NOMO-1 treated with dmso at 0.1 percent for 144 hours (cell line): ENCODE measurements at regions not wholly inside any gene's neighbourhood (a gene's known extent, or its start where the extent isn't known, plus 50 kb on each side); places are given as distances from the start of the nearest gene placed in this dataset.

Source experiments
- DNase-seq: peaks from one replicate; lab custom pipeline; 2025; ENCODE audit not compliant: unreplicated experiment; lab: John Stamatoyannopoulos, UW

- DNase-seq: peak; percentile 78
Measured at GRCh38 chr2:111219285-111219684, 98.6 kb downstream of the BCL2L11 start.

GRCh38 chr2:111219734-111220505 lies 99.2 kb downstream of the BCL2L11 start:
- DNase-seq: no peak

DNA sequence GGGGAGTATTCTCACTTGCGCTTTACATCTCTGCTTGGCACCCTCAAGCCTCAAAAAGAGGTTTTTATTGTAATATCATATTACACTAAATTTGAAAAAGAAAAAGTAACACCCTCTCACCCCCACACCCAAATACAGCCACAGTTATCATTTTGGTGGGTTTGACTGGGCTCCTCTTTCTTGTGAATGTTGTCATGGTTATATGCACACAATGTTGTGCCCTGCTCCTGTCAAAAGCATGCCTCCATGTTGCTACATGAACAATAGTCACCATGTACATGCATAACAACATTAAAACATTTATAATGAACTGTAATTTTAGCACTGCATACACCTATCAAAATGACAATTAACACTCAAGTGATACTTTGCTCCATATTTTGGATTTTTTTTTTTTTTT lies 100.2 kb downstream of the BCL2L11 start:
- no peak for DNase-seq

DNA sequence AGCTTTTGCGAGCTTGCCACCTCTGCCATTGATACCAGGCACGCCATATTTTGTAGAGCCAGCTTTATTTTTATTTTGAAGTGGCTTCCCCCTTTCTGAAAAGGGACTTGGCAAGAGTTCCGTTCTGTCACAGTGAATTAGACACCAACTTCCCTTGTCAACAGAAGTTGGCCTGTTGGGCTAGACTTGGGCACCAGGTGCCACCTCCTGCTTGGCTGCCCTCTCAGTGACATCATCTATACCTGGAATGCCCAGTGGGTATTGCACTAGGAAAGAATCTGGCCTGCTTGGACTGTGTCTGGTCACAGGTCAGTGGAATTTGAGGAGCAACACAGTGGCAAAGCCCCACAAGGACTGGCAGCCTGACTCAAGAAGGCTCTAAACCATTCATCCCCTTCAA lies 101.0 kb downstream of the BCL2L11 start:
- DNase-seq: no peak

DNA sequence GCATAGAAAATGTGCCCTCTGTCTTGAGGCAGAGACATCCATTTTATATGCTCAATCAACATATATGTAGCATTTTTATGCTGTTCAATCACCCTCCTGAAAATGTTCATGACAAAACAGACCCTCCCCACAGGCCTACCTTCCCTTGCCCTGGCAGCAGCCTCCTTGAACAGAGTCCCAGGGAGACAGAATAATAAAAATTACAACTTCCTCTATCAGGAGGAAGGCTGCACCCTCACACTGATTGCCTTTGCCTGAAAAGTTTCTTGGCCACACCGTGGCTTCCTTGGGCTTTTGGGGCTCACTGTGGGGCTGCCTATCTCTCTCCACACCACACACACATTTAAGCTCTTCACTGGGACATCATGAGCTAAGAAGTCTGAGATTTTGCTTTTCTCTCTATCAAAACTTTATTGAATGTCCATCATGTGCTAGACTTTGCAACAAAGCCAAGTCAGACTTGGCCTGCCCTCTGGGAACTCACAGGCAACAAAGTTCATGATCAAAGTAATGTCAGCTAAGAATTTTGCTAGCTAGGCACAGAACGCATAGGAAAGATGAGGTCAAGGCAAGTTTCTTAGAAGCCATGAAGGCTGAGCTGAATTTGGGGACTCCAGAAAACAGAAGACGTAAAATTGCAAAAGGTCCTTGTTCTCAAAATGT lies 101.6 kb downstream of the BCL2L11 start:
- no peak for DNase-seq

- DNase-seq: no peak
Measured at GRCh38 chr2:111225856-111226255, 105.1 kb downstream of the BCL2L11 start.

DNA sequence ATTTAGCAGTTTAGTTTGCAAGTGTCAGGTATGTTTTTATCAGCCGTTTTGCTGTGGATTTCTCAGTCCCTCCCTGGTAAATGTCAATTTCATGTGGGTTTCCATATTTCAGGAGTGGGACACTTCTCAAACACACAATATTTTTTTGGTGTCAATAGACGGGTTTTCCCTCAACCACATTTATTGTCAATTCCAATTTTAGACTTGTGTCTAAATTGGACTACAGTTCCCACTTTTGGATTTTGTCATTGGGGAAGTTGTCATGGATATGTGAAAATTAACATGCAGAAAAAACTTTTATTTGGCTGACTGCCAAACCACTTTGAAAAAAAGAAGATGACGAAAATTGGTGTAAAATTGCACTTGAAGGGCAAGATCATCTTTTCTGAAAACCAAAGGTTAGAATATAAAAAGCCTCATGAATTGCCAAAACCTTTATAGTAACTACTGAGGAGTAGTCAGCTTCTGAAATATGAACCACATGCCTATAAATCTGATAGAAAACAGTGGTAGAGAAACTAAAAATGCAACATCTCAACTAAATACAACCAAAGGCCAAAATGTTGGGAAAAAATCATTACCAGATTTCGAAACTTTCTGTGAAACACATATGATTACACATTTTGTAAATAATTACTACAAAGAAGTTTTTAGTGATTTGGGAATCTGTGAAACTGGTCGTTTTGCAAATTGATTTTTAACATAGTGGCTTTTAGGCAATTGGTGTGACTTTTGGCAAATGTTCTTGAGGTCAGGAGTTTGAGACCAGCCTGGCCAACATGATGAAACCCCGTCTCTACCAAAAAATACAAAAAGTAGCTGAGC lies 106.4 kb downstream of the BCL2L11 start:
- DNase-seq: no peak

DNA sequence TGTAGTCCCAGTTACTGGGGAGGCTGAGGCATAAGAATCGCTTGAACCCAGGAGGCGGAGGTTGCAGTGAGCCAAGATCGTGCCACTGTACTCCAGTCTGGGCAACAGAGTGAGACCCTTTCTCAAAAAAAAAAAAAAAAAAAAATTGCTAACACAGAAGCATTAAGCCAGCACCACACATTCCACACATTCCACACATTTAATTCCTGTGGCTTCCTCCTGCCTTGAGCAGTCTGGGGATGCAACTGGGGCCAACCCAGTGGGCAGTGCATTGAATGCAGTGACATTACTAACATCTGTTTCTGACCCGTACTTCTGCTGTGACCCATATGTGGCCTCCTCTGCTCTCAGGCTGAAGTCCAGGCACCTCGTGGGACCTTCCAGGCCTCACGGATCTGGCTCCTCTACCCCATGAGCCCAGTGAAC lies 107.0 kb downstream of the BCL2L11 start:
- no peak for DNase-seq

- no peak for DNase-seq
Measured at GRCh38 chr2:111231532-111232252, 111.0 kb downstream of the BCL2L11 start.

GRCh38 chr2:111235192-111236015 lies 114.7 kb downstream of the BCL2L11 start:
- no peak for DNase-seq

DNA sequence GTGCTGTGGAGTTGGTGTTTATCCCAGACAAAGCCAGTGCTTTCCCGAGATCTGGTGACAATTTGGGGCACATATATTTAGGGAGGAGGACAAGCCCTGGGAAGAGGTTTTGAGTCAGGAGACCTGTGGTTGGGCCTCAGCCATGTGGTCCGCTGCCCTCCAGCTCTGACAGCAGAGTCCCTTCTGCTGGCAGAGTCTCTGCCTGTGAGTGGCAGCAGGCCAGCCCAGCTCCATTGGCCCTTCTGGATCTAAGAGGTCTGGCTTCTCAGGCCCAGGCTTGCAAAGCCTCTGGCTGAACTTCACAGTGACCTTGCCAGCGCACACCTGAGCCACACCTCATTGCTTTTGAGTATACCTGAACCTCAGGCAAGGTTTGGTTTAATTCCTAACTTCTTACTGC lies 115.3 kb downstream of the BCL2L11 start:
- no peak for DNase-seq

DNA sequence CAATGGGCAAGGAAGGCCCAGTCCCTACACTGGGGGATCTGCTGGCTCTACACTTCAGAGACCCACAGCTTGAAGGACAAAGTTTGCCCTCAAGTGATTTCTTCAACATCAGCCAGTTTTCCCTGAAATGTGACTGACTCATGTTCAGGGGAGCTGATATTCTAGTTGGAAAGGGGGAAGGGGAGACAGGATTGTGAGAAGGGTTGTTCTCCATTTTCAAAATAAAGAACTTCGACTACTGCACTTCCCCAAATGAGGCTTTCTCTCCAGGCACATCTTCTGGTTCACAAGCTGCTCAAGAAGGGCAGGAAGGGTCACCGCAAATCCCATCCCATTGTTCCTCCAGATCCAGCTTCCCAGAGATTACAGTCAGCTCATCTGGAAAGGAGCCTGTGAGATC lies 117.6 kb downstream of the BCL2L11 start:
- DNase-seq: peak; percentile 20

DNA sequence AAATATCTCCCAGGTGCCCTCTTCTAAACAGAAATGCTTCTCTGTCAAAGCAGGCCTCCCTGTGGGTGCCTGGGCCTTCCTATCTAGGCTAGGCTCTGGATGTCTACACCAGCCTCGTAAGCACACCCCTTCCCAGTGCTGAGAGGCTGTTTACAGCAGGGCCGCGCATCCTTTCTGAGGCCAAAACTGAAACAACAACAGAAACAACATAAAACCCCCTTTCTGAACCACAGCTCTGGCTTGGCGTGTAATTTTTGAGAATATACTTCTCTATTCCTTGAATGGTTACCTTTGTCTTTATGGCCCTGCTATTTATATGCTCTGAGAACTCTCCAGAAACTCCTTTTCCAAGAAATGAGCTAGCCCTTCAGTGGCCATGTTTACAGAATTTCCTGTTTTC lies 118.4 kb downstream of the BCL2L11 start:
- no peak for DNase-seq

DNA sequence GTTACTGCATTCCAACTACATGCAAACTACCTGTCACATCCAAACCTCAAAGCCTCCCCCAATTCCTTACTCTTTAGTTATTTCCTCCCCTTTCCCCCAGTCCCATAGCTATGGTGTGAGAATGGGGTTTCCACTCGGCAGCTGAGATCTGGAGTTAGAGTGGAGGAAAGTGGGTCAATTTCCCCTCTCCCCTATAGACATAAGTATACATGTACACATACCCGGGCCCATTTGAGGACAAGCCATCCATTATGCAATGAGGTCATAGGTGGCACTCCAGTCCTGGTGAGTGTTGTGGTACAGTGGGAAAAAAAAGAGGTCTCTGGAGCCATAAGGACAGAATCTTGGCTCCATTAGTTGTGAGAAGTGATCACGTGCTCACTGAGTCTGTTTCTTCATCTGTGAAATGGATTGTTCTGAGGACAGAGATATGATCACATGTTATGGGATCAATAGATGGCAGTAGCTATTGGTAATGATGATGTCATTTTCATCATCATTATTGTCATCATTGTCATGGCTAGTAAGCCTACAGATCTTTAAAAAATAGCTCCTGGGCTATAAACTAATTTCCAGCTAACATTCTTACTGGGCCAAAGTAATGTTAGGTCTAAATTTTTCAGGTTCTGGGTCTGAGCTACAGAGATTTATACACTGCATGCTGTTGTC lies 119.0 kb downstream of the BCL2L11 start:
- no peak for DNase-seq

- no peak for DNase-seq
Measured at GRCh38 chr2:111243295-111243694, 122.6 kb downstream of the BCL2L11 start.

GRCh38 chr2:111244864-111245263 lies 124.2 kb downstream of the BCL2L11 start:
- DNase-seq: no peak

GRCh38 chr2:111246620-111247061 lies 125.9 kb downstream of the BCL2L11 start:
- DNase-seq: no peak

DNA sequence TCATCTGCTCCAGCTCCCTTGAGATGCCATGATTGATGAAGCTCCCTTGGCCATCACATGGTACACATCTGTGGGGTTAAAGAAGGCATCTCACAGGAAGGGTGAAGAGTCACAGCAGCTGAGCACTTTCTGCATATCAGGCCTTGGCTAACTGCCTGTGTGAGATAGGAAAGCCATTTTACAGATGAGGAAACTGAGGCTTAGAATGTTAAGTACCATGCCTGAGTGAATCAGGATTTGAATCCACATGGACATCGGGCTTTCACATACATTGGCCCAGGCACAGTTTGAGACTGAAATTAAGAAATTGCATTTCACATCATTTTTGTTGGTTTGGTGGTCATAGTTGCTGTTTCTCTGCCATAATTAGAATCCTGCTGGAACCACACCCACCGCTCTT lies 126.8 kb downstream of the BCL2L11 start:
- no peak for DNase-seq

DNA sequence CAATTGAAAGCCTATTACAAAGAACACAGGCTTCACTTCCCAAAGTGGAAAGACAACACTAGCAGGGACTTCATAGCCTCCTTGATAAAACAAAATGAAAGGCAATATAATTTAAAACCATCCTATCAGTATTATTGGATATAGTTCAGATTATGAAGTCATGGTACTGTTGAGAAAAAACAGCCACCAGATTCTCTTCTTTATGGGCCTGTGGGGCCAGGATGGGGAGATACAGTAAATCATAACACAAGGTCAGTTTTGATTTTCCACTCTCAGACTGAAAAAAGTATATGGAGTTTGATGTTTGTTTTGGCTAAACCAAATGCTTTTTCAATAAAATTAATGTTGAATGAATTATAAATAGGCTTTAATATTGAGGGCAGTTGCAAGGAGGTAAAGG lies 129.1 kb downstream of the BCL2L11 start:
- no peak for DNase-seq
